IPS-NIHi11 (cell line): ENCODE measurements at regions not wholly inside any gene's neighbourhood (a gene's known extent, or its start where the extent isn't known, plus 50 kb on each side); places are given as distances from the start of the nearest gene placed in this dataset.

Experiments
- DNase-seq: peaks from one replicate; pipeline ENCODE4 v3.0.0; 2012; ENCODE audit warnings: mixed read lengths, low spot score

DNA sequence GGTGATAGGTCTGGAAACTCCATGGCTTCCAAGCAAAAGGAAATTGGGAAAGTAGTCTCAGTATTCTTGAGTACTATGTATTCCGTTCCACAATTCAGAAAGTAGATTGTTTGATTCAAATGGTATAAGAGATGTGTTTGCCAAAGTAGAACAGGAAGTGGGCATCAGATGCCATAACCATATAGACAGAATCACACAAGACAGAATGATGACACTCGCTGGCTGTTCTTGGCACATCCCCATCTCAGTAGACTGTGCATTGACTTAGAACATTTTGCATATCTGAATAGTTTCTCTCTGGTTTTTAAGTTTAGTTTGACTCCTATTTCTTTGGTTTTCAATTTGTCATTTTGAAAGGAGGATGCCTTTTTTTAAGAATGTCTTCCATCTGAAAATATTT is 221.1 kb upstream of the RGS6 start:
- no peak for DNase-seq

DNA sequence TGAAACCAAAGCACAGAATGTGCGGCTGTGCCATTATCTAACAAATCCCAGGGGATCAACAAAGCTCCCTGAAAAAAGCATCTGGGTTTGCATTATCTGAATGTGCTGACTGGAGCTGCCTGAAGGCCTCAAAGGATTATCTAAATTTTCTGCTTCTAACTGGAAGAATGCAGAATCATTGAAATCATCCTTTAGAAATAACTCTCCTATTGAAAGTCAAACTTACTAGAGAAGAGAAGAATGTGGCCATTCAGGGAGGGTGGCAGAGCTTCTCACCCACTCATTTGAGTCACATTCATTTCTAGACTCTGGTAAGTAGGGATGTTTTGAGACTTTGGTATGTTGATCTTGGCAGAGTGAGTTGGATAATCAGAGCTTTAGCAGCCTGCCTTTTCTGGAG is 220.6 kb upstream of the RGS6 start:
- DNase-seq = peak; percentile 23

DNA sequence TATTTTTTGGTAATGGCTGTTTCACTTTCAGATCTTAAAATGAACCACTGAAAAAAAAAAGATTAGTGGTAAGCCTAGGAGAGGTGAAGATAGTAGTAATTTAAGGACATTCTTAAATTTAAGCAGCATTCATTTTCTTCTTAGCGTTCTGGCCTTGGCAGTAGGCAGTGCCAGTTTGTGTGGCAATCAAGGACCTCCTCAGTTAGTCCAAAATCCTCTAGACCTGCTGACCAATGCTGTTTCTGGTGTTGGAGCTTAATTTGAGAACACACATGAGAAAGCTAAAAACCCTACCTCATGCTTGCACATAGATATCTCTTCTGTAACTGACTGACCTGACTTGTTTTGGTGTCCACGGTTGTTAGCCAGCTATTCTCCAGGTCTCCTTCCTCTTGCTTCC is 219.8 kb upstream of the RGS6 start:
- no peak for DNase-seq

DNA sequence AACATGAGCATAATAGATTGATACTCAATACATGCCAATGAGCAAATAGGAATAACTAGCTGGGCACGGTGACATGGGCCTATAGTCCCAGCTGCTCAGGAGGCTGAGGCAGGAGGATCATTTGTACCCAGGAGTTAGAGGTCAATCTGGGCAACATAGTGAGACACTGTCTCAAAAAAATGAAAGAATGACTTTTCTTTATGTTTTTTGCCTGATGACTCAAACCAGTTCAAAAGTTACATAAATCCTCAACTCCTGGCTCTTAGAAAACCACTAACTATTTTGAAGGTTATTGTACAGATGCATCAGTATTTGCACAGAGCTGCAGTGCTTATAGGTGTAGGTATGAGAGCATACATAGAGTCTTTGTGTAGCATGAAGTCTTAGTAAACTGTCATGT is 219.2 kb upstream of the RGS6 start:
- no peak for DNase-seq

DNA sequence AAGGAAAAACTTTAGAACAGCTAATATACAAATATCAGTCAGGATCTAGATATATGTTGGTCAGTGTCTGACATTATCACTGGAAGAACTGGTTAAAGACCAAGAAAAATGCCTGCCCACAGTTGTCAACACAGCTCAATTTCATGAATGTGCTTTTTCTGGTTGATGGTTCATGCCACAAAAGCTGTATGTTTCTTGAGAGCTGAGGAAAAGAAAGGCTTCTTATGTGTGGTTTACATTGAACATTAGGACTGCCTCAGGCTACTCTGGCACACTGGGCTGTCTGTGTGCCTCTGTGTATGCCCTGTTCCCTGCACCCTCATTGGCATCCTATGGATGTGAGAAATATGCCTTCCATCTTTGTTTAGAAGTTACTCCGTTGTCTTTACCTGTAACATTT is 218.8 kb upstream of the RGS6 start:
- DNase-seq = no peak

DNA sequence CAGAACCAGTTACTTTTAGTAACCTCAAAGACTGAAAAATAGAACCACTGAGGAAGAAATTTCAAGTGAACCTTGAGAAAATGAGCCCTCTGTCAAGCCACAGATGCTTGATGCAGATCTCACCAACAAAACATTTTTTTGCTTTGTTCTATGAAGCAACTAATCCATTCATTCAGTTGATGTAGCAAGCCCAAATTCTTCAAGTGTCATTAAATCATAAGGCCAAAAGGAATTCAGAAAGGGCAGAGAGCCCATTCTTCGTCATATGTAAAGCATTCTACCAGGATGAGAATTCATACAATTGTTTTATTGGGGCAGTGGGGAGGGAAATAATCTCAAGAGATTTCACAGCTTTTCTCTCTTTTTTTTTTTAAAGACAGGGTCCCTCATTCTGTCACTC is 218.0 kb upstream of the RGS6 start:
- DNase-seq = no peak

DNA sequence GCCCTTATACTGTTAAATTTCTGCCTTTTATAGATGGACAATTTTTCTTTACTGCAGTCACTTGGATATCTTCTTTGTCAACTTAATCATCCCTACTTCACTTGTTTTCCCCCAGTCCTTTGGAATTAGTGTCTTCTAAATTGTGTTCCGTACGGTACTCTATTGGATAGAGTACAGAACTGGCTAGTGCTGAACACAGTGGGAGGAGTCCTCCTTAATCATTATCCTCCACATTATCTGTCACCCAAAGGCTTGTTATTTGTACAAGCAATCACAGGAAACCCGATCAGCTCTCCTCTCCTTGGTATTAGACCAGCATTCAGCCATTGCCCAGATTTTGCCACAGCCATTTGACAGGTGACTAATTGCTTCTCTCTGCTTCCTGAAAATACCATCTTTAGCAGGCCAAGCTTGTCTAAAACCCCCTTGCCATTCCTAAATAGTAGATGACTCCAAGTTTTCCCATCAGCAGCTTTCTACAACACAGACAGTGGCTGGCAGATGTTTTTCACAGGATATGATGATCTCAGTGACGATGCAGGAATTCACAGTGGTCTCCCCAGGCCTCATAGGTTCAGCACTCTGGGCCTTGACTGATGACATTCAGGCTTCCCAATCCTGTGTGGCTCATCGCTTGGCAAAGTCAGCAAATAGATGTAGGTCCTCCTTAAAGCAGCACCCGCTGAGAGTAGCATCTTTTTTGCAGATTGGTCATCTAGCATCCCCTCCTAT is 216.0 kb upstream of the RGS6 start:
- DNase-seq = no peak

DNA sequence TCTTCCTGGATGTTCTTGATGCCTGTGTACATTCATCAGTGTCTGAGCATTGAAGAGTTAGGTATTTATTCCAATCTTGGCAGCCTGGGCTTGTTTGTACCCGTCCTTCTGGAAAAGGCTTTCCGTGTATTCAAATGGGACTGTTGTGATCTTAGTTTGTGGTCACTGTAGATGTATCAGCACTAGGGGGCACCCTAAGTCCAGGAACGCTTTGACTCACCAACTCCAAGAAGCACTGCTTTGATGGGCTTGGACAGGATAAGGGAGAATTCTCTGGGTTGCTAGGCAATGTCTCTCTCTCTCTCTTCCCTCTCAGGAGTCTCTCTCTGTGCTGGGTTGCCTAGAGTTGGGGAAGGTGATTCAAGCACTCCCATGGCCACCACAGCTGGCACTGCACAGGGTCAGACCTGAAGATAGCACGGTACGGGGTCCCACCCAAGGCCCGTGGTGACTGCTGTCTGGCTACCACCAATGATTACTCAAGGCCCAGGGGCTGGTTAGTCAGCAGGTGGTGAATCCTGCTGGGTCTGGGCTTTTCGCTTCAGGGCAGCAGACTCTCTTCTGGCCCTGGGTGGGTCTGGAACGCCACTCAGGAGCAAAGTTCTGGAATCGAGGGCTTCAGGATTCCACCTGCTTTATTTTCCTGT is 211.1 kb upstream of the RGS6 start:
- peak; percentile 64 for DNase-seq

DNA sequence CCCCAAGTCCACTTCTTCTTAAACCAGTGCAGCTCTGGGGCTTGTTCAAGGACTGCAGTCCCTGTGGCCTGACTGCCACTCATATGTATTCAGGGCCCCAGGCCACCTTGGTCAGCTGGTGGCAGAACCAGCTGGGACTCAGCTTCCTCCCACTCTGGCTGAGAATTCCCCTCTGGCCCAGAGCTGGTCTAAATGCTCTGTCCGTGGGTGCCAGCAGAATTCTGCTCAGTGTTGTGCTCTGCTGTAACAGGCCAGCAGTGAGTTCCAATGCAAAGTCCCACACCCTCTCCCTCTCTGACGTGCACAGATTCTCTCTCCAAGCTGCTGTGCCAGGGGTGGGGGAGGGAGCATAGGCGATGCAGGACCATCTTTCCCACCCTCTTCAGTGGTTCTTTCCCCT is 210.4 kb upstream of the RGS6 start:
- no peak for DNase-seq

DNA sequence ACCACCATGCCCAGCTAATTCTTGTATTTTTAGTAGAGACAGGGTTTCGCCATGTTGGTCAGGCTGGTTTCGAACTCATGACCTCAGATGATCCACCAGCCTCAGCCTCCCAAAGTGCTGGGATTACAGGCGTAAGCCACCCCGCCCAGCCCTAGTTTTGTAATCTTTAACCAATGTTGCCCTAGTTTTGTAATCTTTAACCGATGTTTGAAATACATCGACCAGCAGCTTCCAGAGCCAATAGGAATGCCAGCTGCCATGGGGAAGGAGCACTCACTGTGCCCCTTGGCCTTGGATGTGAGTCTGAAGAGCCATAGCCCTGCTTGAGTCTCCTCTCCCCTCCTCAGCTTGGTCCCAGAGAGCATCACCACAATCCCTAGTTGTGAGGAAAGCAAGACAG is 209.3 kb upstream of the RGS6 start:
- no peak for DNase-seq

DNA sequence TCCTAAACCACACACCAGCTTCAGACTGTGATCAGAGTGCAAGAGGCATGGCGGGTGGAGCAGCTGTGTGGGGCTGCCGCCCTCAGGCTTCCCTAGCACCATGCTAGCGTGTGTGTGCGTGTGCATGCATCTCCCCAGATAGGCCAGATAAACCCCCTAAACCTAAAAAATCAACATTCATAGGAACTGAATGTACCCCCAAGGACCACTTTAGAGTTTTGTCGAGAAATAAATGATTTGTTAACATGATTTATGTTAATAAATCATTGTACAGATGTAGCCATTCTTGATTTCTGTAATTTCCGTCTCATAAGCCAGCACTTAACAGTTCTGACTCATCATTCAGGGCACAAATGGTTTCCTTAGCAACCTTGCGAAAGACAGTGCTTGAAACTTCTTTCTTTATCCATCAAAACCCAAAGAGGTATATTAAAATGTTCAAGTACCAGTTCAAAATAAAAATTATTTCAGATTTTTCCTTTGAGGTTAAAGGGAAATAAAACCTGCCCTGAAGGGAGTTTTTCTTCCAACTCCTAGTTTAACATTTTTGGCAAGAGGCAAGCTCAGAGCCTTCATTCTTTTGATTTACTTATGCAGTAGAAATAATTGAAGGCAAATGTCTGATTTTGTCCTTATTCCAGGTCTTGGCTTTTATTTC is 206.2 kb upstream of the RGS6 start:
- DNase-seq = no peak

DNA sequence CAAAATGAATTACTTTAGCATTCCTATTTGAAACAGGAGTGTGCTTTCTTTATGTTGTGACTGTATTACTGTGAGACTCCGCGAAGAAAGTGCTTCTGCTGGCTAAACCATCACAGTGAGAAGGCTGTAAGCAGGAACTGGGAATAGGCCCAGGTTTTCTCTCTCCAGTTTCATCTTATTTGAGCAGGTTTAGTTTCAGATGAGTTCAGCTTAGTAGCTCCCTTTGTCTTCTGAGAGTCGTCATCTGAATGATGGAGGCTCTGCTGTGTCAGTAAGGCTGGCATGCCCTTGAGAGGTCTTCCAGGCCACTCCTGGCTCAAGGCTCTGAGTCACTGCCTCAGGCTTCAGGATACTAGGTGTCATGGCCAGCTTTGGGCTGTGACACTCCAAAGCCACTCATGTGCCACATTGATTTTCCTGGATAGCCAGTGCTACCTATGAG is 205.6 kb upstream of the RGS6 start:
- DNase-seq = no peak

DNA sequence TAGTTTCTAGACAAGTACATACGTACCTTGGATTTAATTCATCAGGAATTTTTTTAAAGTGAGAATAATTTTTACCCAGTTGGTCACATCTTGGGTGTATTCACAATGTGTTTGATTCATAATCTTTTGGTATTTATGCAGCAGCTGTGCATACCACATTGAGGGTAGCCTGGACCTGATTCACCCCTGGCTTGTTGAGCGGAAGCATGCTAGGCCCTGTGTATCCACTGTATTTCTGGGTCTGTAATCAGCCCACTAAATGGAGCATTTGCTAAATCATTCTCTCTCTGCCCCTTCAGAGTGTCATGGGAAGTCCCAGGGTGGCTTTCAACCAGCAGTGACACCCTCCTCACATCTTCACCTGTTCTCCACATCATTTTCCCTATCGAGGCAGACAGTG is 203.8 kb upstream of the RGS6 start:
- DNase-seq = no peak

DNA sequence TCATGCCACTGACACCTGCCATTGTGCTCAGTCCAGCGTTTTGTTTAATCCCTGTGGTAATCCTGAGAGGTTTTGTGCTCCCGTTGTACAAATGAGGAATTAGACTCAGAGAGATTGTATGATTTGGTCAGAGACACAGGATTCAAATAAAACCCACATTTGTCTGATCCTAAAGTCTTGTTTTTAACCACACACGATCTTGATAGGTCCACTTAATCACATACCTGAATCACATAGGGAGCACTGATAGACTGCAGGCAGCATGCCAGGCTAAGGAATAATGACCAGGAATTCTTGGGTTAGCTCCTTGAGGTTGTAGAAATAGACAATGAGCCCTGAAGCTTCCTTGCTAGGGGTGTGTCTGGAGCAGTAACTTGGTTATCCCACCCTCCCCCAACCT is 202.6 kb upstream of the RGS6 start:
- DNase-seq = no peak

DNA sequence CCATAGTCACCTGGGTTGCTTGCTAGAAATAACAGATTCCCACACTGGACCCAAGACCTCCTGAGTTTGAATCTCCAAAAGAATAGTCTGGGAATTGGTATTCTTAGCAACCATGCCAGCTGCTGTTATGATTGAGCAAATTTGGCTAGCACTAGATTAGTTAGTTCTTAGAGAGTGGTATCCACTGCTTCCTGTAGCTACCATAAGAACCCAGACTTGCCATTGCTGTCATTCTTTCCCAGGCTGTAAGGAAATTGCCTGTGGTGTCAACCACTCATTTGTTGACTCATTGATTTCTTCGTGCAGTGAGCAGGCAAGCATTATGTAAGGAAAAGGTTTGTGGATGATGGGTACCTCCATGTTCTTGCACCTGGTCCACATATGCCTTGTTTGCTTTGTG is 201.8 kb upstream of the RGS6 start:
- DNase-seq = no peak

DNA sequence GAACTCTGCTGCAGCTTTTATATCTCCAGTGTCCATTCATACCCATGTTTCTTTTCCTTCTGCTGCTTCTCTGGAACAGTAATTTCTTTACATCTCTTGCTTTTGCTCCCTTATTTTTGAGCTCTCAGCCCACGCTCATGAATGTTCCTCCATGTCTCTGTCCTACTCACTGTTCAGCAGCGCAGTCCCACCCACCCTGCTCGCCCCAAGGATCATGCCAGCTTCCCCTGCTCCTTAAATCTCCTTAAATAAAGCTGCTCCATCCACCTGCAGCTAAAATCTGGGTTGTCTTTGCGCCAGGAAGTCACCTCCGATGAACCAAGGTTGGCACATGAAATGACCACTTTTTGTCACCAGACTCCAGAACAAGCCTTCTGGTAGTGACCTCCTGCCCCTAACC is 201.1 kb upstream of the RGS6 start:
- no peak for DNase-seq

DNA sequence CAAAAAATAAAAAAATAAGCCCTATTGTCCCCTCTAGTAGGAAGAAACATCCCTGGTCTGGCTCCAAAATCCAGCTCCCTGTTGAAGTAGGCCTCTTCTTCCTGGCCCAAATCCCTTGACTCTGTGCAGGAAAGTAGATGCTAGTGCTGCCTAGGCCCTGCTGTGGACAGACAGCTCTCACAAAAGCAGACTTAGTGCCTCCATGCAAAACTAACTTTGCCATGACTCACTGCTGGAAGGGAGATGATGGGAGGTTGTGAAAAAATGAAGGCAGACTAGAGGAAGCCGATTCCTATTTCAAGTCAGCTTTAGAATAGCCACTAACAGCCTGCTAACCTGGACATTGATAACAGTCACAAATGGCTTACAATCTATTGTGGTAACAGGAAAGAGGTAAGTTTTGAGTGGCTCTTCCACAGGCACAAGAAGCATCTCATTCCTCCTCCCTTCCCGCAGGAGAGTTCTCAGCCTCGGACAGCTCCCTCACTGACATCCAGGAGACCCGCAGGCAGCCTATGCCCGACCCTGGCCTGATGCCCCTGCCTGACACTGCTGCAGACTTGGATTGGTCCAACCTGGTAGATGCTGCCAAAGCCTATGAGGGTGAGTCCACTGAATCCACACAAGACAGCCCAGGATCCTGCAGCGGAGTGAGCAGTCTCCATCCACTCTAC is 198.9 kb upstream of the RGS6 start:
- DNase-seq = no peak

DNA sequence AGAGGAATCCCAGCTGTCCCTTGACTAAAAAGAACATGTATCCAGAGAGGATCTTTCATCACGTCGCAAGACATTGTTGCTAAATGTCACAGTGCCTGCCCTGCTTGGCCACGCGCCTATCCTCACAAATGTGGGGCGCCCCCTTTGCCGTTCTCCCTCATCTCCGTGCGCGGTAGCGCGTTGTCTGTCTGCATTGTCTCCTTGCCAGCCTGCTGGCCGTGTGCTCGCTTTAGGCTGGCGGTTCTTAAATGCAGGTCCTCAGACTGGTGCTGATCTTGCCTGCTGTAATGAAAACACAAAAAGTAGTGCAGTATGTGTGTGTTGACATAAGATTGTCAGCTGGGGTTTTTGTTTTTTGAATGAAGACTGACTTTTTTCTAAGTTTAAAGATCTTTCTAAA is 198.2 kb upstream of the RGS6 start:
- DNase-seq = no peak

DNA sequence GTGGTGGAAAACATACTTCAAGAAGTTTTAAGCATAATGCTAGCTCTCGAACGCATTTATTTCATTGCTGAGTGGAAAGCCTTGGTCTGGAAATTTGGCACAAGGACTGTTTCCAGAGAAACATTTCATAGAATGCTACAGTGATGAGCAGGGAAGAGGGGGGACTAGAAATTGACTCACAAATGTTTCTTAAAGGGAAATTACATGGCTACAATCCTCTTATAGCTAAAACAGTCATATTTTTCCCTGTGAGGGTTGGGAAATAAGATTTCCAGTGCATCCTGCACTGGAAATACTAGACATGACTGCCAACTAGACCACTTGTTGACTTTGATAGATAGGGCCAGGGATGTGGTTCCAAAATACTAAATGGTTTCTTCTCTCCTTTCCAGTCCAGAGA is 197.3 kb upstream of the RGS6 start:
- DNase-seq = no peak

DNA sequence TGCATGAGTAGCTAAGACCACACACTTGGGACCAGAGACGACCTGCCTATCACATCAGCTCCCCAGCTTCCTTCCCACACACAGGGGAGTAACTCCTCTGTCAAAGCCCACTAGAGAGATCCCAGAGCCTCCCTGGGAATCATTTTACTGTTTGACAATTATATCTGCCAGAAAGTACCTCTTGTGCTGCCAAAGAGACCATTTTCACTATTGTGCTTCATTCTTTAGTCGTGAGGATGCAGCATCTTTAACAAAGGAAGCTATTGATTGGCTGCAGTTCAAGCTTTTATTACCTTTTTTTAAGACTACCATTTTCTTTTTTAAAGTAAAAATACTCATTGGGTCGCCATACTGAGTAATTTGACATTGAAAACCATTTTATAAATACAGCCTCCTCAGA is 194.5 kb upstream of the RGS6 start:
- no peak for DNase-seq

DNA sequence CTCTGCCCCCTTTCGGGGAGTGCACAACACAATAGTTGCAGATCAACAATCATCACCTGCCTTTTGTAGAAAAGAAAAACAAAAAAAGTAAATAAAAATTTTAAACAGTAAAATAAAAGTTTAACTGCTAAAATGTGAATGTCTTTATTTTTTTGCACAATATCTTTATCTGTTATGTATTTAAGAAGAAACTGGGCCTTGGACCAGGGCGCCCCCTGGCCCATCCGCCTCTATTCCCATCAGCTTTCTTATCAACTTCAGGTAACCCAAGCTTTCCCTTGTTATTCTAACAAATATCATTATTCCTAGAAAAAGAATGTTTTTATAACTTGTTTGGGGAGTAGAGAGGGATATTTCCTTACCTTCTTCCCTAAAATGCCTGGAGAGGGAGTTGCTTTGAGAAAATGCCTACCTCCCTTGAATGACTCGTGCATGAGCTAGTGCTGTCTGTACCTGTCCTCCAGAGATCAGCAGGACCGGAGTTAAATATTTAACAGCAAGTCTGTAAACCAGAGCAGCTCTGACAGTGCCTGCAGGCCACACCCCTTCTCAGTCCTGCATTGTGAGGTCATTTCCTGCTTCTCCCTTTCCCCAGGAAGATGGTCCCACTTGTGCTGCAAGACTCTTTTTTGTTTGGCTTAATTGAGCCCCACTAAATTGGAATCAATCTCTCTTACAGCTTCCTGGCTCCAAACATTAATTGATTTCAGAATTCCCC is 192.8 kb upstream of the RGS6 start:
- peak; percentile 32 for DNase-seq

DNA sequence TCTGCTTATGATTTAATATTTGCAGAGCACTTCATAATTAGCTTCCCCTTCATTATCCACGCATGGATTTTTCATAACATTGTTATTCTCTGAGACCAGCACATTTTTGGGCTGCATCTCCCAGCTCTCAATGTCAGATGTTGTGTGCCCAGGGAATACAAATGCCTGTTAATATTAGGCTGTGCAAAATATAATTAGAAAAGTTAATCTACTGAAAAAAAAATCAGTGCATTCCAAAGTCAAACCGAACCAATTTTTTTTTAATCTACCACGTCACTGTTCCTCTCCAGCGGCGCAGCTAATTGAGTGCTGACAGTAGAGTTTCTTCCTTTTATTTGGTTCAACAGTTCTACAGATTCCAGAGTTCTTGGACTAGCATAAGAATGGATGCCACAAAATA is 191.0 kb upstream of the RGS6 start:
- no peak for DNase-seq
